DOHH2 (cell line): ENCODE measurements at regions not wholly inside any gene's neighbourhood (a gene's known extent, or its start where the extent isn't known, plus 50 kb on each side); places are given as distances from the start of the nearest gene placed in this dataset.

ENCODE experiments used
- H3F3A ChIP-seq: fragments of 200-600 bp; sonication (generic), shearing (Covaris generic); 2 replicates; pipeline ENCODE4 v1.6.0; 2016; ENCODE audit warnings: antibody characterized with exemption, mild to moderate bottlenecking; ENCODE audit not compliant: control insufficient read depth, insufficient read depth
- H3K27ac ChIP-seq: fragments of 200-600 bp; sonication (generic); 2 replicates; pipeline ENCODE4 v1.5.1; 2014; ENCODE audit warnings: low read depth, mild to moderate bottlenecking, low read length, moderate library complexity
- H3K27me3 ChIP-seq: fragments of 200-600 bp; sonication (generic); 2 replicates; pipeline ENCODE4 v1.6.1; 2014; ENCODE audit warnings: mild to moderate bottlenecking, low read length, mixed read lengths; ENCODE audit not compliant: control insufficient read depth
- H3K36me3 ChIP-seq: fragments of 200-600 bp; sonication (generic); 2 replicates; pipeline ENCODE4 v1.6.1; 2014; ENCODE audit warnings: mild to moderate bottlenecking, low read length, moderate library complexity, mixed read lengths; ENCODE audit not compliant: control insufficient read depth
- H3K4me1 ChIP-seq: fragments of 200-600 bp; sonication (generic); 2 replicates; pipeline ENCODE4 v1.6.1; 2014; ENCODE audit warnings: mild to moderate bottlenecking, low read length, mixed read lengths; ENCODE audit not compliant: control insufficient read depth
- H3K4me2 ChIP-seq: fragments of 200-600 bp; sonication (generic); 2 replicates; pipeline ENCODE4 v1.6.0; 2014; ENCODE audit warnings: mild to moderate bottlenecking, low read length, moderate library complexity
- H3K4me3 ChIP-seq: fragments of 200-600 bp; sonication (generic); 2 replicates; pipeline ENCODE4 v1.5.1; 2014; ENCODE audit warnings: mild to moderate bottlenecking, low read length, mixed read lengths
- H3K79me2 ChIP-seq: fragments of 200-600 bp; sonication (generic); 2 replicates; pipeline ENCODE4 v1.6.1; 2014; ENCODE audit warnings: mild to moderate bottlenecking, low read length, mixed read lengths; ENCODE audit not compliant: control insufficient read depth
- H3K9me2 ChIP-seq: fragments of 200-600 bp; sonication (generic); replicated peaks from 2 replicates; pipeline ENCODE4 v1.6.1; 2014; ENCODE audit warnings: mild to moderate bottlenecking, low read length, mixed read lengths; ENCODE audit not compliant: control insufficient read depth
- H3K9me3 ChIP-seq: fragments of 200-600 bp; sonication (generic); 2 replicates; pipeline ENCODE4 v1.6.1; 2014; ENCODE audit warnings: antibody characterized with exemption, low read length, mixed read lengths; ENCODE audit not compliant: control insufficient read depth, insufficient read depth
- H4K20me1 ChIP-seq: fragments of 200-600 bp; sonication (generic); 2 replicates; pipeline ENCODE4 v1.6.0; 2014; ENCODE audit warnings: low read depth, mild to moderate bottlenecking, antibody characterized with exemption, low read length, moderate library complexity; ENCODE audit not compliant: control insufficient read depth, insufficient read depth
- CTCF ChIP-seq: fragments of 200-600 bp; sonication (generic); IDR thresholded peaks from one replicate; pipeline ENCODE4 v1.5.1; 2014; ENCODE audit warnings: antibody characterized with exemption, mild to moderate bottlenecking, low read depth, low read length; ENCODE audit not compliant: poor library complexity, severe bottlenecking
- EZH2phosphoT487 ChIP-seq: fragments of 200-600 bp; sonication (generic); IDR thresholded peaks from 2 replicates; pipeline ENCODE4 v1.6.1; 2017; ENCODE audit warnings: borderline replicate concordance, mild to moderate bottlenecking, antibody characterized with exemption, low read length, moderate library complexity, mixed read lengths

GRCh38 chr4:54505996-54506395, 151.8 kb upstream of the KIT start:
- H3K79me2 ChIP-seq = no peaks in the 10 kb centered on the region
- H4K20me1 ChIP-seq = no peaks in the 10 kb centered on the region
- H3K27ac ChIP-seq = no peak overlapping the region
- no peaks in the 10 kb centered on the region for H3K4me1 ChIP-seq
- H3K27me3 ChIP-seq = no peaks in the 10 kb centered on the region
- no peak overlapping the region for H3K4me3 ChIP-seq
- TF ChIP-seq EZH2phosphoT487 = no peak
- no peak for TF ChIP-seq CTCF
- no peaks in the 10 kb centered on the region for H3K9me2 ChIP-seq
- H3F3A ChIP-seq = no peaks in the 10 kb centered on the region
- no peaks in the 10 kb centered on the region for H3K9me3 ChIP-seq
- H3K36me3 ChIP-seq = no peaks in the 10 kb centered on the region
- no peak overlapping the region for H3K4me2 ChIP-seq

- Histone ChIP-seq H4K20me1 (no peaks in the 10 kb centered on the region), H3K79me2 (no peaks in the 10 kb centered on the region), H3K4me1 (no peaks in the 10 kb centered on the region), H3K4me2 (no peak overlapping the region), H3K9me2 (no peaks in the 10 kb centered on the region), H3F3A (no peaks in the 10 kb centered on the region), H3K36me3 (no peaks in the 10 kb centered on the region), H3K27me3 (no peaks in the 10 kb centered on the region; the same call in 1 of the 2 replicates), H3K9me3 (no peaks in the 10 kb centered on the region), H3K4me3 (no peak overlapping the region), H3K27ac (no peak overlapping the region)
- TF ChIP-seq EZH2phosphoT487 (no peak), CTCF (no peak)
Observed at GRCh38 chr4:54509057-54509456, 148.7 kb upstream of the KIT start.

- Histone ChIP-seq H3K4me1 (no peaks in the 10 kb centered on the region), H3K9me3 (no peaks in the 10 kb centered on the region), H3K4me2 (no peak overlapping the region), H3F3A (no peaks in the 10 kb centered on the region), H3K27ac (no peak overlapping the region), H3K36me3 (no peaks in the 10 kb centered on the region), H3K9me2 (no peaks in the 10 kb centered on the region), H3K79me2 (no peaks in the 10 kb centered on the region), H4K20me1 (no peaks in the 10 kb centered on the region), H3K4me3 (no peak overlapping the region), H3K27me3 (no peaks in the 10 kb centered on the region; the same call in 1 of the 2 replicates)
- TF ChIP-seq CTCF (no peak), EZH2phosphoT487 (no peak)
Observed at GRCh38 chr4:54513204-54513603, 144.6 kb upstream of the KIT start.

GRCh38 chr4:54513741-54514140, 144.0 kb upstream of the KIT start:
- Histone ChIP-seq H4K20me1 (no peaks in the 10 kb centered on the region), H3K4me2 (no peak overlapping the region), H3K27ac (no peak overlapping the region), H3K36me3 (no peaks in the 10 kb centered on the region), H3F3A (no peaks in the 10 kb centered on the region), H3K4me1 (no peaks in the 10 kb centered on the region), H3K4me3 (no peak overlapping the region), H3K27me3 (no peaks in the 10 kb centered on the region; the same call in 1 of the 2 replicates), H3K9me3 (no peaks in the 10 kb centered on the region), H3K79me2 (no peaks in the 10 kb centered on the region), H3K9me2 (no peaks in the 10 kb centered on the region)
- TF ChIP-seq CTCF (no peak), EZH2phosphoT487 (no peak)
